Suppressor macrophage treated with lipopolysaccharide for 1 hour (primary cell): ENCODE measurements at regions not wholly inside any gene's neighbourhood (a gene's known extent, or its start where the extent isn't known, plus 50 kb on each side); places are given as distances from the start of the nearest gene placed in this dataset.
"Not testable (repeated sequence)": the region's sequence is repeated elsewhere in the genome, so short reads cannot be mapped to it uniquely, and the experiment has no call there.

Experiments used
- DNase-seq, 3 donors: peaks; one replicate each; pipeline ENCODE4 v3.0.0-alpha.2; 2020 to 2022

- no peak for DNase-seq
Observed at GRCh38 chr6:77322604-77323003, 140.7 kb downstream of the HTR1B start.

- DNase-seq, result no peak
Observed at GRCh38 chr6:77318256-77318655, 145.0 kb downstream of the HTR1B start.

- DNase-seq, result no peak
Observed at GRCh38 chr6:77313595-77313994, 149.7 kb downstream of the HTR1B start.

GRCh38 chr6:77299931-77300330, 163.4 kb downstream of the HTR1B start:
- DNase-seq, result no peak

DNA sequence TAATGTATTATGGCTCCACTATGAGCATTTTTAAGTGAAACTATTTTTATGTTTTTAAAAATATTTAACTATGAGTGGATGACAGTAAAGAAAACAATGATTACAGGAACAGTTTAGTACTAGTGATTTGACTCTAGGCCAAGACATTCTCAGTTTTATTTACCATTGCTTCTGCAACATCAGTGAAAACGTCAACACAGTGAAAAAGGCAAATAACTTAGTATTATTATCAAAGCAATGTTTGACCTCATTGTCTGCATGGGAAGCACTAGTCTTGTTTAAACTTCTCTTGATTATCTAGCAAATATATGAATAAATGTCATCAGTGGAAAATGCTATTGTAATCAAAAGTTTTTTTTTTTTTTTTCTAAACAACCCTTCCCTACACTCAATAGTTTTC, 165.0 kb downstream of the HTR1B start:
- DNase-seq, result no peak

- DNase-seq, result no peak
Observed at GRCh38 chr6:77292564-77293546, 170.4 kb downstream of the HTR1B start.

GRCh38 chr6:77290798-77291197, 172.5 kb downstream of the HTR1B start:
- no peak for DNase-seq

GRCh38 chr6:77286541-77286940, 176.8 kb downstream of the HTR1B start:
- DNase-seq, result no peak

- DNase-seq, result no peak
Observed at GRCh38 chr6:77273929-77274328, 189.4 kb downstream of the HTR1B start.

- no peak for DNase-seq
Observed at GRCh38 chr6:77264970-77265369, 198.3 kb downstream of the HTR1B start.

DNA sequence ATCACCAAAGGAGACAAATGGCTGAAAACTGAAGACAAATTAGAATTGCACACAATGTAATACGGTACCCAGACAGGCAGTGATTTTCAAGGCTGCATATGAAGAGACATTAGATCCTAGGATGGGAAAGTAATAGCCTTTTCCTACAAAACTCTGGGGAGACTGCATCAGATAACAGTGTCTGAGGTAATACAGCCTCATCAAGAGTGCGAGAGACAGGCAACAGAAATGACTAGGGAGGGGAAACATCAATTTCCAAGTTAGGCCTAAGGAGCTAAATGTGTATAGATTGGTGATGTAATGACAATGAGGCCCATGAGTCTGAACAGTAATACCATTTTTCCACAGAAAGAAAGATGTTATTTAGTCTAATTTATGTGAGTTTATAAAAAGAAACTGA, 200.3 kb downstream of the HTR1B start:
- no peak for DNase-seq

DNA sequence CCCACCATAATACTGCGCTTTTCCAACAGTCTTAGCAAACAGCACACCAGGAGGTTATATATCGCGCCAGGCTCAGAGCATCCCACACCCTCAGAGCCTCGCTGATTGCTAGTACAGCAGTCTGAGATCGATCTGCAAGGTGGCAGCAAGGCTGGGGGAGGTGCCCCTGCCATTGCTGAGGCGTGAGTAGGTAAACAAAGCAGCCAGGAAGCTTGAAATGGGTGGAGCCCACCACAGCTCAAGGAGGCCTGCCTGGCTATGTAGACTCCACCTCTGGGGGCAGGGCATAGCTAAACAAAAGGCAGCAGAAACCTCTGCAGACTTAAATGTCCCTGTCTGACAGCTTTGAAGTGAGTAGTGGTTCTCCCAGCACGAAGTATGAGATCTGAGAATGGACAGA, 211.5 kb downstream of the HTR1B start:
- DNase-seq, result not testable (repeated sequence)

DNA sequence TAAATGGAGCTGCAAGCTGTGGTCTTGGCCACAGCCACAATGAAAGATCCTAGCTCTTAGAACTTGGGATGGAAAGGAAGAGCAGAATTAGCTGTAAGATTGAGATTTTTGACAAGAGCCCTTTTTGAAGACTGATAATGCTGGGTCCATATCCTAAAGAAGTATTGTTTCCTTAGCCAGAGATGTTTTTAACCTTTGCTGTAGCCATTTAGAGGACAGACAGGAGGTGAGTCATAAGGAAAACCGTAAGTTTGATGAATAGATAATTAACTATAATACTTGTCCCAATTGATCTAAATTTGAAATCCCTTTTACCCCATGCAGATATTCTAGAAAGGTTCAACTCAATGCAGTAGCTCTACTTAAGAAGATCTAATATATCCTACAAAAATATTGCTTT, 213.7 kb downstream of the HTR1B start:
- no peak for DNase-seq

GRCh38 chr6:77245026-77245425, 218.3 kb downstream of the HTR1B start:
- DNase-seq, result no peak

GRCh38 chr6:77231438-77232305, 231.6 kb downstream of the HTR1B start:
- DNase-seq, result no peak

- no peak for DNase-seq
Observed at GRCh38 chr6:77228279-77228678, 235.0 kb downstream of the HTR1B start.

GRCh38 chr6:77217896-77218295, 245.4 kb downstream of the HTR1B start:
- no peak for DNase-seq

DNA sequence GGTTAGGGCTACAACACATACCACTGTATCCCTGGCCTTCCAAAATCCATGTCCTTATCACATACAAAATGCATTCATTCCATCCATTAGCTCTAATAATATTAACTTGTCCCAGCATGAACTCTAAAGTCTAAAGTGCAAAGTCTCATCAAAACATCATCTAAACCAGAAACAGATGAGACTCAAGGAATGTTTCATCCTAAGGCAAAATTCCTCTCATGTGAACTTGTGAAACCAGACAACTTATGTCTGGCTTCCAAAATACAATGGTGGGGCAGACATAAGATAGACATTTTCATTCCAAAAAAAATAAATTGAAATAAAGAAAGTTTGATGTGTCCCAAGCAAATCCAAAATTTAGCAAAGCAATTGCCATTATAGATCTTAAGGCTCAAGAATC, 257.4 kb downstream of the HTR1B start:
- DNase-seq, result no peak

DNA sequence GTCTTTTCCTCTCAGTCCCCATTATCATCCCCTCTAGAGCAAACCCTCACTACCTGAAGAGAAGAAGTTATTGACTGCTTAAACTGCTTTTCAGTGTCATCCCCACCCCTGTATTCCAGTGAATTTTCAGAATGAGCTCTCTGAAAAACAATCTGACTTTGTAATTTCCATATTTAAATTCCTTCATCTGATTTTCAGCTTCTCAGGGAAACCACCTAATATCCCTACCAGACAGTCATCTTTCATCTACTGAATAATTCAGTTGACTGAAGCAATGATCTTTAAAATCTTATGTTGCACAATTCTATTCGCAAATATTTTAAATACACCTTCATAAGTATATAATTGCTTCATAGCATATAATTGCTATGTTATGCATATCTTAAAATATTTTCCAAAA, 258.7 kb downstream of the HTR1B start:
- DNase-seq, result no peak

- DNase-seq, result no peak
Observed at GRCh38 chr6:77183447-77183846, 279.8 kb downstream of the HTR1B start.

DNA sequence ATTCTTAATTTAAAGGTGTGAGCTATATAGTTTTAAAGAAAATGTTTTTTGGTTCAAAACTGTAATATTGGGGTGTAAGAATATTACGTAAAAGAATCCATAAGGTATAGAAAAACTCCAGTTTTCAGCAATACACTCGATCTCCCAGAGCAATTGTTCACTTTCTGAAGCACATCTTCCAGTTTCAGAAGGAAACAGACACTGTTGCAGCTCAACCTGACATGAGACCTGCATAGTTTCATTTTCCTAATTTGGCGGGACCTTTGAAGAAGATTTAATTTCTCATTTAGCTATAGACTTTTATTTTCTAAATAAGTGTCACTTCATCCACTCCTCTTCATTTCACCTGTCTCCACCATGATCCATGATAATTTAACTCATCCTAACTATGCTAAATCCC, 281.5 kb downstream of the HTR1B start:
- no peak for DNase-seq

- DNase-seq, result no peak
Observed at GRCh38 chr6:77180326-77180725, 283.0 kb downstream of the HTR1B start.

DNA sequence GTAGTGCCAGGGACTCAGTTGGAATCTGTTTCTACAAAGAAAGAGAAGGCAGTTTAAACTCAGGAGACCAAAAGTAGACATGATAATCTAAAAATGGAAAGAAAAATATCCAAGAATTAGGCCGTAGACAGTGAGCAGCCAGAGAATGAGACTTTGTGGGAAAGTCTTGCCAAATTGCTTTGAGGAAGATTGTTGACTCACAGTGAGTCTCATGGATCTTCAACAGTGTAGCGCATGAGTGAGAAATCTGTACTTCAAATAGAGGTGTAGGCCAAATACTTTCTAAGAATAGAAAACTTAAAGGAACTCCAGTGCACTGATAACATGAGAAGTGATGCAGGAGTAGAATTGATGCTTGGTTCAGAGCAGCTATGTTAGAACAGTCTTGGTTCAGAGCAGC, 284.5 kb downstream of the HTR1B start:
- DNase-seq, result no peak

GRCh38 chr6:77177470-77177869, 285.8 kb downstream of the HTR1B start:
- DNase-seq, result no peak
